Stimulated activated CD4-positive, alpha-beta T cell treated with anti-CD3 and anti-CD28 coated beads, Interleukin-1b, Interleukin-23, amount 100 ng/mL, for 48 hours (primary cell): ENCODE measurements at regions not wholly inside any gene's neighbourhood (a gene's known extent, or its start where the extent isn't known, plus 50 kb on each side); places are given as distances from the start of the nearest gene placed in this dataset.
"Not testable (repeated sequence)": the region's sequence is repeated elsewhere in the genome, so short reads cannot be mapped to it uniquely, and the experiment has no call there.

Source experiments
- DNase-seq: peaks from one replicate; pipeline ENCODE4 v3.0.0-alpha.2; 2020

DNA sequence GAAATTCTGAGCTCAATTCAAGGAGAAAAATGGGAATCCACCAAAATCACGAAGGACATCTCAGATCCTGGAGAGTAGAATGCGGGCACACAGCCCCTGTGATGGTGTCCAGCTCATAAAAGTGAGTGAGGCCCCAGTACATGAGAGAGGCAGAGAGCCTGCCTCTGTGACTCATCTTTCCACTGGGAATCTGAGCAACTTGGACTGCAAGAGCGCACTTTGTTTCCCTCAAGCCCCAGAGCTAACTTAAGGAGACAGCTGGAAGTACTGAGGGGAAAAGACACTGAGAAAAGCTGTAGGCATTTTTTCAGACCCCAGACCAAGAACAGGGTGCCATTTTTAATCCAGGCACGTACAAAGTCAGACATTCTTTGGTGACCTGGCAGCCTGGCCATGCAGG, 273.7 kb downstream of the C11orf87 start:
- no peak for DNase-seq

DNA sequence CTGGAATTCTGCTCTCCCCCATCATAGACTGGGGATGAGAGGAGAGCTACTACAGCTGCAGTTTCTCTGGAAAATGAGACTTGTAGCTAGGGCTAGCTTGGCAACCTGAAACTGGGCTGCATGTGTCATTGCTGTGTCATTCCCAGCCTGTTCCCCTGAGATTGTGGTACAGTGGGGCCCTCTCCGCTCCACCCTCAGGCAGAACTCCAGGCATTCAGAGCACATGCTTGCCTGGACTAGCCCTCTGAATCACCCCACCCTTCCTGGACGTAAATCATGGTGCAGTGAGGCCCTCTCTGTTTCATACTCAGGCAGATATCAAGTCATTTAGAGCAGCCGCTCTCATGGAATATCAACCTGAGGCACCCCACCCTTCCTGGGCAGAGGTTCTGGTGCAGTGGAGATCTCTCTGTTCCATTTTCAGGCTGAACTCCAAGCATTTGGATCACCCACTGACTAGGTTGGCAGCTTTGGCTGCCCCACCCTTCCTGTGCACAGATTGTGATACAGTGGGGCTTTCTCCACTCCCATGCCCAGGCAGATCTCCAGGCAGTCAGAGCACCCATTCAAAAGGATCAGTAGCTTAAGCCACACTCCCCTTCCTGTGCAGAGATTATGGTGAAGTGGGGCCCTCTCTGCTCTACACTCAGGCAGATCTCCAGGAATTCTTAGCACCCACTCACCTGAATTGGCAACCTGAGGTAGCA, 274.4 kb downstream of the C11orf87 start:
- no peak for DNase-seq

DNA sequence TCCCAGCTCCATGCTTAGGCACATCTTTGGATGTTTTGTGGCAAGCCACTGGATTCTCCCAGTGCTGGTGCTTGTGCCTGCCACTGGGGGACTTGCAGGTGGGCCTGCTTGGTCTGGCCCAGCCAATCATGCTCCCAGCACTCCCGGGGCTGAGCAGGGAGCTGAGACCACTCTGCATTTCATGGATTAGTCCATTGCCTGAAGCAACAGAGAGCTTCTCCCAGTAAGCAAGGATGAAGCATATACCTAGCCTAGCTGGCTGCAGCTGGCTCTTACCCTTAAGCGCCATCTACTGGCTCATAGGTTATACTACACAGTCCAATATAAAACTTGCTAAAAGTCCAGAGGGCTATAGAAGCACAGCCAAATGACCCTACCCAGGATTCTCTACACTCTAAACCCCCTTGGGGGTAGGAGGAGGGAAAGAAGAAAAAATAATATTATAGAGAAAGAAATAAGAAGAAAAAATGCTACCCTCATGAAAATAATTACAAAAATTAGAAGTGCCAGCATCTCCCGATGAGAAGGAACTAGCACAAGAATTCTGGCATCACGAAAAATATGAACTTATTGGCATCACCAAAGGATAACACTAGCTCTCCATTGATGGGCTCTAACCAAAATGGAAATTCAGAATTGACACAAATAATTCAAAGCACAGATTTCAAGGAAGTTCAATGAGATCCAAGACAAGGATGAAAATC, 275.3 kb downstream of the C11orf87 start:
- no peak for DNase-seq

DNA sequence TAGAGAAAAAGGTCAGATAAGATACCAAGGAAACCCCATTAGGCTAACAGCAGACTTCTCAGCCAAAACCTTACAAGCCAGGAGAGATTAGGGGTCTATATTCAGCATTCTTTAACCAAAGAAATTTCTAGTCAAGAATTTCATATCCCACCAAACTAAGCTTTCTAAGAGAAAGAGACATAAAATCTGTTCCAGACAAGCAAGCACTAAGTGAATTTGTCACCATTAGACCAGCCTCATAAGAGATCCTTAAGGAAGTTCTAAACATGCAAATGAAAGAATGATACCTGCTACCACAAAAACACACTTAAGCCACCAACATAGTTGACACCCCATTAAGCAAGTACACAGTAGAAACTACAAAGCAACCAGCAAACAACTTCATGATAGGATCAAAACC, 276.2 kb downstream of the C11orf87 start:
- DNase-seq, result no peak

DNA sequence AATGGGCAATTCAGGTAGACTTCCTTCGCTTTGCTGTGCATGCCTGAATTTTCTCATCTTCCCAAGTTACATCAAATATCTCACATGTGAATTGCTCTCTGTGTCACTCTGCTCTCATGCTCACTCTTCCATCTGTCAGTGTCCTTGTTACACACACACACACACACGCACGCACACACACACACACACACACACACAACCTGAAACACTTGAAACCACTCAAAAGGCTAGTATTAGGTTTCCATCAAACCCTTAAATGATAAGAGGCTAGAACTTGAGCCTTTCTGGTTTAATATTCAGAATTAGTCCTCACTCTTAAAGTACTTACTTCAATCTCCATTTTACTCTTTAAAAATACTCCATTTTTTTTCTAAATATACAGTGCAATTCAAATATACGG, 282.4 kb downstream of the C11orf87 start:
- DNase-seq, result no peak

DNA sequence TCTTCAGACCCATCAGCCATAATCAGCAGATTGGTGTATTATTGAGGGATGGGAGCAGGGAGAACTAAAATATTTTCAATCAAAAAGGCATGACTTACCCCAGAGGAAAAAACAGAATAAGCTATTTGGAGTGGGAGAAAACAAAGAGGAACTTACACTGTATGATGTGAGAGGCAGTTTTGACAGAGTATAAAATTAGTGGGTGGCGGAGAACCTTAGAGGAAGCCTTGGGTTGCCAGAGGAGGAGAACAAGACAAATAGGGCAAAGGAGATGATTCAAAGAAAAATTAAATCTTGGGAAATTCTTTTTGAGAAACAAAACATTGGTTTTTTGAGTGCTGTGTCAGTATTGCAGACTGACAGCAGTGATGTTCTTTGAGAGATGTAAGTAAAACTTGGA, 285.0 kb downstream of the C11orf87 start:
- DNase-seq, result no peak

DNA sequence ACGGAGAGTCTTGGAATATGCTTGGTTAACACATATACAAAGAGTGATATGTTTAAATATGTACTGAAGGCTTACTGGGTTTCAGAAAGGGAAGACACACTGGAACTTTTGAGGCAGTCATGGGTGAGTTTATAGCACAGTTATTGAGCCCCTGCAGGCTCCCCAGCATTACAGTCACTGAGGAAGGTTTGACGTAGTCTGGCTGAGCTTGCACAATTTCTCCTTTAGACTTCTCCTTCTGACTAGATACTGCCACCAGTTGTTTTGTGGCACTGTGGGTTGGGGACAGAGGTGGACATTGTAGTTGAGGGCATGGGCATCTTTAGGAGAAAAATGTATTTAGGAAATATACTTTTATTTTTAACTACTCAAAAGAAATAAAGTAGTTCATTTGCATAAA, 285.4 kb downstream of the C11orf87 start:
- no peak for DNase-seq

DNA sequence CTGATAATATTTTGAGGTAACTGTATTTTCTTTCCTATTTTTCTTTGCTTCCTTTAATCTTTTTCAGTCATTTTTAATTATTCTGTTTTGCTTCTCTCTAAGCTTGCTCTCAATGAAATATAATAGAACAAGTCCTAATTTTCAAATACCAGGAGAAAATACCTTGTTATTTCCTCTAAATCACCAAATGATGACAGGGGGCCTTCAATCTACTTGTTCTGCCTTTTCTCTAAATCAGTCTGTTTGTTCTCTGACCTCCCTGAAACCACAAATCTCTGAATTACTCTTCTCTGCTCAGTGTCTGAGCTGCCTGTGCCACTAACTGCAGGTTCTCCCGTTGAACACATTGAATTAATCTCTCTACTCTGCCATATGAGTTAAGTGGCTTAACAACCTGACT, 286.2 kb downstream of the C11orf87 start:
- DNase-seq, result no peak

DNA sequence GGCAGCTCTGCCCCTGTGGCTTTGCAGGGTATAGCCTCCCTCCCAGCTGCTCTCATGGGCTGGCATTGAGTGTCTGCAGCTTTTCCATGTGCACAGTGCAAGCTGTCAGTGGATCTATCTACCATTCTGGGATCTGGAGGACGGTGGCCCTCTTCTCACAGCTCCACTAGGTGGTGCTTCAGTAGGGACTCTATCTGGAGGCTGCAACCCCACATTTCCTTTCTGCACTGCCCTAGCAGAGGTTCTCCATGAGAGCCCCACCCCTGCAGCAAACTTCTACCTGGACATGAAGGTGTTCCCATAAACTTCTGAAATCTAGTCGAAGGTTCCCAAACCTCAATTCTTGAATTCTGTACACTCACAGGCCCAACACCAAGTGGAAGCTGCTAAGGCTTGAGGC, 292.5 kb downstream of the C11orf87 start:
- DNase-seq, result not testable (repeated sequence)

DNA sequence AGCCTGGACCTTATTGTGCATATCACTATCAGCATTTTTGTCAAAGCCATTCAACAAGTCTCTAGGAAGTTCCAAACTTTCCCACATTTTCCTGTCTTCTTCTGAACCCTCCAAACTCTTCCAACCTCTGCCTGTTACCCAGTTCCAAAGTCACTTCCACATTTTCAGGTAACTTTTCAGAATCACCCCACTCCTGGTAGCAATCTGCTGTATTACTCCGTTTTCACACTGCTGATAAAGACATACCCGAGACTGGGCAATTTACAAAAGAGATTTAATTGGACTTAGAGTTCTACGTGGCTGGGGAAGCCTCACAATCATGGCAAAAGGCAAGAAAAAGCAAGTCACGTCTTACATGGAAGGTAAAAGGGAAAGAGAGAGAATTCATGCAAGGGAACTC, 293.4 kb downstream of the C11orf87 start:
- DNase-seq, result not testable (repeated sequence)

DNA sequence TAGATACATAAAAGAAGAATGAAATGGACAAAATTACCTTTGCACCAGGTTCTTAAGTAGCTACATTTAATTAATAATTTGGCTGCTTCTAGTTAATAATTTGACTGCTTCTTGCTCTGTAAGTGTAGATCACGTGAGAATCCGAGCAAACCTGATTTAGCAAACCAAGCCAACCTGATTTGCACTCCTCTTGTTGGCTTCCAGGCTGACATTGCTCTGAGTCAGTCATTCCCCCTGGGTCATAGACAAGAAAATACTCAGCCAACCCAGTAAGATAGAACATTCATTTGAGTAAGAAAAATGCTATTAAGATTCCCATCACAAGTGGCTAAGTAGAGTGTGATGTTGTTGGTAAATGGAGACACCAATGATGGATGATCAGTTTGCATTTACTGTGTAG, 304.1 kb downstream of the C11orf87 start:
- DNase-seq, result no peak

DNA sequence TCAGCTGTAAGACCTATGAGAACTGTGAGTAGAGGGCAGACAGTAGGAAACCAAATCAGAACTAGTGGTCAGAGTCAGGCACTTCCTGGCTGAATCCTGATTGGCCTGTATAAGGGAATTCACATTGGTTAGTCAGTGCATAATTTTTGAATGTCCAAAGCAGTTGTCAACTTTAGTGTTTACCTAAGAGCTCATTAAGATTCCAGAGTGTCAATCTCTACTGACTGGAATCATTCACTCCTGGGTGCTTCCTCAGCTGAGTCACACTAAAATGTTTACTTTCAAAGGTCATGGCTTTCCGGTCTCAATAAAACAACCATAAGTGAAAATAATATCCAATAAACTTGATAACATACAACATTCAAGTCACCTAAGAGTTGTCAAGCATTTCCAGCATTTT, 306.1 kb downstream of the C11orf87 start:
- DNase-seq, result no peak

DNA sequence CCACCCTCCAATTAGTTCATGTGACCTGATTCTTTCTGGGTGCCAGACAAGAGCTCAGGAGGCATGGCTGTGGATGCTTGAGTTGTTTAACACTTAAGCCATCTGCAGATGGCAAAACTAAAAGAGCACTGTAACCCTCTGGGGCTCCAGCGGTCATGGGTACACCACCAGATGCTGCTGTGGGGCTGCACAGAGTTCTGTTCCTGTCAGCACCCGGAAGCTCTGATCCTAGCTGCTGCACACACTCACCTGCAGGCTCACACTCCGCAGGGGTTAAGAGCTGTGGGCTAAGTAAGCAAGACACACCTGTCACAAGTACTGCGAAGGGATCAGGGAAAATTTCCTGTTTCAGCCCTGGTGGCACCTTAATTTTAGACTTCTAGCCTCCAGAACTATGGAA, 307.8 kb downstream of the C11orf87 start:
- no peak for DNase-seq

DNA sequence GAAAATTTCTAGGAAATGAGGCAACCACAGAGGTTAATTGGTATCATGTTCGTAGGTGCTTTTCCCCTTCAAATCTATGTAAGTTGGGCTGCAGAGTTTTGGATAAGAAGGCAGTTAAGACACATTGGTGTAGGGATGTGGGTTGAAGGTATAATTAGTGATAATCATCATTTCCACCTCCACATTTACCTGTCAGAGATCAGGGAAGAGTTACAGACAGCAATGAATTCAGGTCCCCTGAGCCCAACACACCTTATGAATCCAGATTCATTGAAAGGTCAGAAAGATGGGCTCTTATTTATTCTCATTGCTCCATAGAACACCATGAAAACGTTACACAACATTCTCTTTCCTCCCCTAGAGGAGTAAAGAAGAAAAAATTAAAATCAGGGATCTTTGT, 308.7 kb downstream of the C11orf87 start:
- no peak for DNase-seq

DNA sequence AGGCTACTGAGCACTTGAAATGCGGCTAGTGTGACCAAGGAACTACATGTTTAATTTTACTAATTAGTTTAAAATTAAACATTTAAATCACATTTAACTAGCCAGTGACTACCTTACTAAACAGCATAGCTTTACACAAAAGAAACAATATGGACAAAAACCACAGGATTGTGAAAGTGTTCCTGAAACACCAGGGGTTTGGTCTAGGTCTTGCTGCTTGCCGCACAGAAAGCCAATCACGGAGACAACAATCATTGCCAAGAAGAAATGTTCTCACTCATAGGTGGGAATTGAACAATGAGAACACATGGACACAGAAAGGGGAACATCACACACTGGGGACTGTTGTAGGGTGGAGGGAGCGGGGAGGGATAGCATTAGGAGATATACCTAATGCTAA, 309.5 kb downstream of the C11orf87 start:
- DNase-seq, result no peak

DNA sequence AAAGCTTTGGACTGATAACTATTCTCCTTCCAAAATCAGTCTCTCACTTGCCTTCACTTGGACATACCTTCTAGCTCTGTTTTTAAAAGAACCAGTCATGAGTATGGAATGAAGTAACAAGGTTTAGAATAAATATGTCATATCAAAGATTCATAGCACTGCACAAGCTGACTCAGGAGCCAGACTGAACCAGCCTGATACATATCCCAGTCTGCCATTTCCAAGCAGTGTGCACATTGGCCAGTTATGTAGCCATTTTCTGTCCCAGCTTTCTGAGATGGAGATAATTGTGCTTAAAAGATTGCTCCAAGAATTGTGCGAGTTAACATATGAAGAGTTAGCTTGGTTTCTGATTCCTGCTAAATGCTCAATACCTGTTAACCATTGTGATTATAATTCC, 311.3 kb downstream of the C11orf87 start:
- no peak for DNase-seq

DNA sequence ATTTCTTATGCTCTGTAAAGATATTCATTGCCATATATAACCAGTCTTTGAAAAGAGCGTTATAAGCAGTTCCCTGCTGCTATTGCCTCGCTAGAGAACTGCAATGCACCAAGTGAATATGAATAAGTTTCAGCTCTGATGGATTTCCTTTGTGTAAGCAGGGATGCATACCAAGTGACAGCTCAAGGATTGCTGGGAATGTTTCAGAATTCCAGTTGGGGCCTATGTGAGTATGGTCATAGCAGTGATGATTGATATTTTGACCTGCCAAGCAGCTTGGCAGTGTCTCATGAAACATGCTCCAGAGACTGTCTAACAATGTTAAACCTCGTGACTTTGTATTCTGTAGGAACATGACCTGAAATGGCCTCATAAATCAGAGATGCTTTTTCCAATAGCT, 312.6 kb downstream of the C11orf87 start:
- no peak for DNase-seq

DNA sequence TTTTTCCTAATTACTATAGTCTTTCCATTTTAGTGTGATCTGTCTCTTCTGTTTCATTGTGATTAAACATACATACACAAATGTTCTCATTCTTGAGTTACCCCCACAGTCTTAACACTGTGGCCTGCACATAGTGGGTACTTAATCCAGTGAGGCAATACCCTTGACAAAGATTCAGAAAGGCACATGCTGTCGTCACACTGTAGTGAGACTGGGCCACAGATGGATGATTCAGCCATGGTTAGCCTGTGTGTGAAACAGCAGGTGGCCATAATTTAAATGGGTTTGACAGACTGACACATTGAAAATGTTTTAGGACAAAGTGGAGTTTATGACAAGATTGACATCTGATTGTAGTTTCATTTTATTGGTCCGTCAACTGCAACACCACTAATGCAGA, 313.1 kb downstream of the C11orf87 start:
- DNase-seq, result no peak

DNA sequence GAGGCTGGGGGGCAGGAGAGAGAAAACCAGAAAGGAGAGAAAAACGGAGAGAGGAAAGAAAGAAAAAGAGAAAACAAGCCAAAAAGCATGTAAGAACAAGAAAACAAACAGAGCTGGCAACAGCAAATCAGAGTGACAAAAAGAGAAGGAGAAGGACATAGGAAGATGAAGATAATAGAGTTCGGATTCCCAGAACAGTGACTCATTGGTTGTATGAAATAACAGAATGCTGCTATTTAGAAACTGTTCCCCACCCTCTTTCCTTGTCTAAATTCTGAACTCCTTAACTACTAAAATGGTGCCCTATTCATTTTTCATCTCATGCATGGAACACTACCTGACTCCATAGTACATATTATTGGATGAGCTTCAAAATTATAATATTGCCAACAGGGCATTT, 317.4 kb downstream of the C11orf87 start:
- no peak for DNase-seq

DNA sequence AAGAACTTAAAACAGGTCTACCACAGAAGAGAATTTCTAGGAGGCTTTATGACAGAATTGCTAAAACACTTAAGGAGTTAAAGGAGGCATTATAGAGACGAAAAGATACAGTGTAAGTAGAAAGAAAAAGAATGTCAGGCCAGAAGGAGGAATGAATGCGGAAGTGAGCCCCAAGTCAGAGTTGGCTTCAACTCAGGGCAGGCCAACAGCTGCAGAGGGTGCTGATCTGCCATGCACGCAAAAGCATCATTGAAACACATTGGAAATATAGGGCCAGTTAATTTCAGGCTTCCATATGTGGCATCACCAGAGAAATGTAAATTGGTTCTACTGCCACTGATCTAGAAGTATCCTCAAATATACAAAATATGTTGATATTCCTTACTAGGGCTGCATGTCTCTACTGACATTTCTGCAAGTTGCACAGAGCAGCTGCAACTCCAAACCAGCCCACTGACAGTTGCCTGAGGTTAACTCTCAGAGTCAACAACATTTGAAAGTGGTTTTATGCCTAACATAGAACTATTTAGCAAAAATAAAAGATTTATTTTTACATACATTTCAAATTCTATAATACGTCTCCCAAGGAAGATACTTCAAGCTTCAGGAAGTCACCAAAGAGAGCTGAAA, 324.1 kb downstream of the C11orf87 start:
- DNase-seq, result no peak

DNA sequence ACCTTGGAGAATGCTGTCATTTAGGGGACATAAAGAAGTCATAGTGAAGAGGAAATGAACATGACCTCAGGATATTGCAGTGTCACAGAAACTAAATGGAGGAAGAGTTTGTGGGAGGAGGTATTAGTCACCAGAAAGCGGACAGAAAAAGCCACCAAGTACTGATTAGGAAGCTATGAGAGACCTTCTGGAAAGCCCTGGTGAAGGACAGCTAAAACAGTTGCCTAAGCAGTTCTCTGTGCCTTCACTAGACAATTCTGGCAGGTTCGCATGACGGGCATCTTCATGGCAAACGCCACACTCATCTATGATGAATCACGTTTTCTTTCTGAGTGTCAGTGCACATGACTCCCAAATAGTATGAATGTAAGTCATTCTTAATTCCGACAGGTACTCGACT, 325.8 kb downstream of the C11orf87 start:
- no peak for DNase-seq

DNA sequence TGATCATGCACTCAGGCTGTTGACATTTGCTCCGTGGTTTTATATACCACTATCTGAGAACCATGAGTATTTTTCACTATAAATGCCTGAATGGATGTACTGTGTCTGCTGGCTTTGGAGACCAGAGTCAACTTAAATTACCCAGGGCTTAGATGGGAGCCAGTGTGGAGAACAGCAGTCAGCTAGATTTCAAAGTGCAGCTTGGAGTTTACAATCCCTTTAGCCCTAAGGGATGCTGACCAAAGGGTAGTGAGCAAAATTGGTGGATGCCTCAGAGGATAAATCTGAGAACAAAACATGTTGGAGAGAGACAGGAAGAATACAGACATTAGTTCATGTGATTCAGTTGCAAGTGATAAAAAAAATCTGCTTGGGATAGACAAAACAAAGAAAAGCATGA, 327.5 kb downstream of the C11orf87 start:
- DNase-seq, result no peak

DNA sequence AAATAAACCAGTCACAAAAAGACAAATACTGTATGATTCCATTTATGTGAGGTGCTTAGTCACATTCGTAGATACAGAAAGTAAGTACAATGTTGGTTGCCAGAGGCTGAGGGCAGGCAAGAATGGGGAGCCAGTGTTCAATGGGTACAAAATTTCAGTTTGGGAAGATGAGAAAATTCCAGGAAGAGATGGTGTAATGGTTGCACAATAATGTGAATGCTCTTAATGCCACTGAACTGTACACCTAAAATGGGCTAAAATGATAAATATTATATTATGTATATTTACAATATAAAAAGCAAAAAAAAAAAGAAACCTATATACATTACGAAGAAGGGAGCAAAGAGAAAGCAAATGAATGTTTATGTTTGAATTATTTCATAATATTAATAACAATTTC, 329.0 kb downstream of the C11orf87 start:
- no peak for DNase-seq

DNA sequence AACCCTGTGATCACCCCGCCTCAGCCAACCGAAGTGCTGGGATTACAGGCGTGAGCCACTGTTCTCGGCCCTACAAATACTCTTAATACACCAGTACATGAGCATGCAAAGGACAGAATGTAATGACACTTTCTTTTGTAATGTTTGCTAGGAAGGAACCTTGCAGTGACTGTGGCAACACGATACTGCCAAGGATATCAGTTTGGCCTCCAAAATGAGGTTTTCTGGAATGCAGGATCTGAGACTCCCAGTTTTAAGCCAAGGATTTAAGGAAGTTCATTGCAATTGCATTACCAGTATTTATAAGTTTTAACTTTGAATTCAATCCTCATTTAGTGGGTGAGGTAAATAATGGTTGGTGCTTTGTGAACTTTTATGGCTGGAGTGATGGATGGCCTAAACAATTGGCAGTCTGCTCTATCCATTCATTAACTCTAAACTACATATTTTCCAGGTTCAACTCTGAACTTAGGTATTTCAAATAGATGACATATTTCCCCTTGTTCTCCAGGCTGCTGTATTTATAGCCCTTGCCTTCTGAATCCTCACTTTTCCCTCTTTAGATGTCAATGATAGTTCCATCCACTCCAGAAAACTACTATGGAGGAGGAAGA, 330.3 kb downstream of the C11orf87 start:
- no peak for DNase-seq
